GM20431 (cell line): ENCODE measurements at regions not wholly inside any gene's neighbourhood (a gene's known extent, or its start where the extent isn't known, plus 50 kb on each side); places are given as distances from the start of the nearest gene placed in this dataset.

ENCODE experiments used
- in situ Hi-C: fragments of 300-500 bp; cut with MseI, MboI; formaldehyde crosslinking; loops from one replicate; pipeline ENCODE4 v1.15.0; 2020; ENCODE audit warnings: low sequenced_read_pairs; ENCODE audit not compliant: unreplicated experiment

- in situ Hi-C loops = no loop called here
Observed at GRCh38 chr15:95486224-95486623, 844.3 kb upstream of the NR2F2 start.

GRCh38 chr15:95489103-95489502, 841.4 kb upstream of the NR2F2 start:
- in situ Hi-C loops = no loop called here

GRCh38 chr15:95492388-95493070, 838.0 kb upstream of the NR2F2 start:
- in situ Hi-C loops = no loop called here

GRCh38 chr15:95494971-95495541, 835.4 kb upstream of the NR2F2 start:
- in situ Hi-C loops = no loop called here

GRCh38 chr15:95497634-95498033, 832.9 kb upstream of the NR2F2 start:
- in situ Hi-C loops = no loop called here

- in situ Hi-C loops = no loop called here
Observed at GRCh38 chr15:95498961-95499360, 831.5 kb upstream of the NR2F2 start.

- in situ Hi-C loops = no loop called here
Observed at GRCh38 chr15:95499397-95499796, 831.1 kb upstream of the NR2F2 start.

- in situ Hi-C loops = no loop called here
Observed at GRCh38 chr15:95501865-95502264, 828.6 kb upstream of the NR2F2 start.

- in situ Hi-C loops = no loop called here
Observed at GRCh38 chr15:95503107-95503506, 827.4 kb upstream of the NR2F2 start.

- in situ Hi-C loops = no loop called here
Observed at GRCh38 chr15:95503640-95504225, 826.8 kb upstream of the NR2F2 start.

- in situ Hi-C loops = no loop called here
Observed at GRCh38 chr15:95511671-95512070, 818.8 kb upstream of the NR2F2 start.

- in situ Hi-C loops = no loop called here
Observed at GRCh38 chr15:95512906-95513305, 817.6 kb upstream of the NR2F2 start.

- in situ Hi-C loops = no loop called here
Observed at GRCh38 chr15:95519887-95520286, 810.6 kb upstream of the NR2F2 start.

- in situ Hi-C loops = no loop called here
Observed at GRCh38 chr15:95520511-95520910, 810.0 kb upstream of the NR2F2 start.

- in situ Hi-C loops = no loop called here
Observed at GRCh38 chr15:95520922-95521321, 809.6 kb upstream of the NR2F2 start.

- in situ Hi-C loops = no loop called here
Observed at GRCh38 chr15:95522533-95522932, 808.0 kb upstream of the NR2F2 start.

- in situ Hi-C loops = no loop called here
Observed at GRCh38 chr15:95528920-95529319, 801.6 kb upstream of the NR2F2 start.

- in situ Hi-C loops = no loop called here
Observed at GRCh38 chr15:95536638-95537037, 793.9 kb upstream of the NR2F2 start.

GRCh38 chr15:95538693-95539092, 791.8 kb upstream of the NR2F2 start:
- in situ Hi-C loops = no loop called here

- in situ Hi-C loops = no loop called here
Observed at GRCh38 chr15:95541301-95541700, 789.2 kb upstream of the NR2F2 start.

- in situ Hi-C loops = no loop called here
Observed at GRCh38 chr15:95549168-95549738, 781.2 kb upstream of the NR2F2 start.
